Activated naive CD8-positive, alpha-beta T cell (primary cell): ENCODE measurements at regions not wholly inside any gene's neighbourhood (a gene's known extent, or its start where the extent isn't known, plus 50 kb on each side); places are given as distances from the start of the nearest gene placed in this dataset.

Experiments used
- H3K27ac Mint-ChIP-seq: one replicate; pipeline ENCODE4 v1.8.0; 2021; ENCODE audit warnings: mixed read lengths
- H3K27me3 Mint-ChIP-seq: one replicate; pipeline ENCODE4 v1.8.0; 2021; ENCODE audit warnings: mixed read lengths
- H3K36me3 Mint-ChIP-seq: one replicate; pipeline ENCODE4 v1.8.0; 2021; ENCODE audit warnings: mixed read lengths
- H3K4me1 Mint-ChIP-seq: one replicate; pipeline ENCODE4 v1.8.0; 2021; ENCODE audit warnings: low read depth, mixed read lengths
- H3K4me3 Mint-ChIP-seq: one replicate; pipeline ENCODE4 v1.8.0; 2021; ENCODE audit warnings: mild to moderate bottlenecking, mixed read lengths
- H3K9me3 Mint-ChIP-seq: one replicate; pipeline ENCODE4 v1.8.0; 2021; ENCODE audit warnings: low read depth, mixed read lengths

DNA sequence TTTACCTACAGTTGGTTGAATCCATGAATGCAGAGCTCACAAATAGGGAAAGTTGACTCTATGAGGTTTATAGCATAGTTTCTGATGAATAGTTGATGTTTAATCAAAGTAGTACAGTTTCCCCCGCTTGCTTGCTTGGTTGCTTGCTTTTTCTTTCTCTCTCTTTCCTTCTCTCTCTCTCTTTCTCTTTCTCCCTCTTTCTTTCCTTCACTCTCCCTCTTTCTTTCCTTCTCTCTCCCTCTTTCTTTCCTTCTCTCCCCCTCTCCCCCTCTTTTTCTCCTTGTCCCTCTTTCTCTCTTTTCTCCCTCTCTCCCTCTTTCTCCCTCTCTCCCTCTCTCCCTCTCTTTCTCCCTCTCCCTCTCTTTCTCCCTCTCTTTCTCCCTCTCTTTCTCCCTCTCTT is 999.9 kb upstream of the CELF4 start:
- no peak overlapping the region for H3K27ac Mint-ChIP-seq
- no peaks in the 10 kb centered on the region for H3K36me3 Mint-ChIP-seq
- no peak overlapping the region for H3K4me3 Mint-ChIP-seq
- H3K27me3 Mint-ChIP-seq, result peaks cover 3% of the 10 kb centered on the region
- no peaks in the 10 kb centered on the region for H3K4me1 Mint-ChIP-seq
- H3K9me3 Mint-ChIP-seq, result peaks cover 5% of the 10 kb centered on the region

DNA sequence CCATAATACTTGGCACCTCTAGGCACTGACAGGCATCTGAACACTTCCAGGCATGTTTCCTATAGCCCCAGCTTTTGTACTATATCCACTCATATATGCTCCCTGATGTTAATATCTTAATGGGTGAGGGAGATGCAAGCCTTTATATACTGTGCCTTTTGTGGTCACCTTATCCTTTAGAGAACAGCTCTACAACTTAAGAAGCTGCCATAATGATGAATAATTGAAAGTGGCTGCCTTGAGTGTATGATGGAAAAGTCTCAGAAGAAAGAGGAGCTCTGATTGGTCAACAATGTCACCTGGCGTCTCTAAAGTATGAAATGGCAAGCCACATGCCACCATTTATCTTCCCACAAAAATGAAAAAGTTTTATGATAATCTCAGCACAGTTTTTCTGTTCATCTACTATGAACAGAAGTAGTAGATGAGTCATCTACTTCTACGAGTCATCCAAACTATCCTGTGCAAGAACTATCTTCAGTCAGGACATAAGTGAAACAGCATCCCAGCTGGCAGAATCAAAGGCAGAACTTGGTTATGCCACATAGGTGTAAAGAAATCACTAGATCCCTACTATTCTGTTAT is 997.9 kb upstream of the CELF4 start:
- no peak overlapping the region for H3K27ac Mint-ChIP-seq
- H3K4me3 Mint-ChIP-seq, result no peak overlapping the region
- peaks cover 3% of the 10 kb centered on the region for H3K27me3 Mint-ChIP-seq
- peaks cover 5% of the 10 kb centered on the region for H3K9me3 Mint-ChIP-seq
- no peaks in the 10 kb centered on the region for H3K36me3 Mint-ChIP-seq
- H3K4me1 Mint-ChIP-seq, result no peaks in the 10 kb centered on the region

DNA sequence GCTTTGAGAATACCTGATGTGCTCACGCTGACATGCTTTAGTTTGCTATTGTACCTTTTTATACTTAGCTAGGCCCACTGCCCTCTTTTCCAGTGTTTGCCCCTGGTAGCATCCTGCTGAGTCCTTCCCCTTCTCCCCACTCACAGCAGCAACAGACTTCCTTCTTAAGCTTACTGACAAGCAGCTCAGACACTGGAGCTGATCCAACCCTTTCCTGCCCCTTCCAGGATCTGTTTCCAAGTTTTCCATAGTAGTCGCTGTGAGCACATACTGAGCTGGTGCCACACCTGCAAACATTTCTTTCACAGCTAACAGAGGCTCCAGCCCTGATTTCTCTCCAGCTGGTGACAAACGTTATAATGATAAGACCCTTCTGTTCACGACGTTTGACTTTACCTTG is 991.4 kb upstream of the CELF4 start:
- Mint-ChIP-seq H3K4me3 (no peak overlapping the region), H3K36me3 (no peaks in the 10 kb centered on the region), H3K9me3 (no peaks in the 10 kb centered on the region), H3K27ac (no peak overlapping the region), H3K4me1 (no peaks in the 10 kb centered on the region), H3K27me3 (no peaks in the 10 kb centered on the region)

DNA sequence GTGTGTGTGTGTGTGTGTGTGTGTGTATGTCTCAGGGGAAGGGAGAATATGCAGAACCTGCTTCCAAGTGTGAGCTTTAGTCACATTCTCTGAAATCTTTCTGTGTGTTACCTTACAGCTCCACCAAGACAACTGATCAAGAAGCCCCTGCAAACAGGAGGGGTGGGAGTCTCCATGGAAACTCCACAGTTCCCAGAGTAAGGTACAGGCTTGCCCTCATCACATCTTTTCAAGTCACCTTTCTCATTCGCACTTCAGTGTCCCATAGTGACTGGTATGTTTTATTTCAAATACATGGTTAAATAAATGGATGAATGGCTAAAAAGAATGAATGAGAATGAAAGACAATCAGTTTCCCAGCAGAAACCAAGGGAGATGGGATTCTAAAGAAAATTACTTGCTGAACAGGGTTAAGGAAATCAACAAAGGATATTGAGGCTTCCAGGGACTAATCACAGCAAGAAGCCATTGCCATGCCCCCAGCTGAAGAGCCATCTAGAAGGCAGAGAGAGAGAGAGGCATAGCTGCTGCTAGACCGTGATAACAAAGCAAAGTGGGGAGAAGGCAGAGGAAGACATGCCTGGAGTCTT is 987.2 kb upstream of the CELF4 start:
- H3K9me3 Mint-ChIP-seq, result no peaks in the 10 kb centered on the region
- H3K4me3 Mint-ChIP-seq, result no peak overlapping the region
- H3K27ac Mint-ChIP-seq, result no peak overlapping the region
- H3K4me1 Mint-ChIP-seq, result no peaks in the 10 kb centered on the region
- H3K27me3 Mint-ChIP-seq, result peaks cover 2% of the 10 kb centered on the region
- H3K36me3 Mint-ChIP-seq, result no peaks in the 10 kb centered on the region

DNA sequence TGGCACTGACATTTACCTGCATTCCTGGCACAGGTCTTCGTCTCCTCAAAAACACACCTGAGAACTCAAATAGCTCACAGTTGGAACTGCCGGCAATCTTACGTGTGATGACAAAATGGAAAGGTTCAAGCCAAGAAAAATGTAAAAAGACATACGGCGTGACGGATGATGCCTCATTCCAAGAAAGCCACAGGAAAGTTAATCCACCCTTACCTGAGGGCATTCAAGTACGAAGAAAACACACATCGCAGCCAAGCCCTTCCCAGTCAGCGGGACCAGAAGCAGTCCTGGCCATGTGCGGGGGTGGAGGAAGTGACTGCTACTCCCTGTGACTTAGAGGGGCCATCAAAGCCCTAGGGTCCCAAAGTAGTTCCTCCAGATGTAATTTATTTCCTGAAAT is 986.3 kb upstream of the CELF4 start:
- H3K27ac Mint-ChIP-seq, result no peak overlapping the region
- no peaks in the 10 kb centered on the region for H3K9me3 Mint-ChIP-seq
- H3K27me3 Mint-ChIP-seq, result peaks cover 2% of the 10 kb centered on the region
- no peaks in the 10 kb centered on the region for H3K4me1 Mint-ChIP-seq
- no peaks in the 10 kb centered on the region for H3K36me3 Mint-ChIP-seq
- no peak overlapping the region for H3K4me3 Mint-ChIP-seq

DNA sequence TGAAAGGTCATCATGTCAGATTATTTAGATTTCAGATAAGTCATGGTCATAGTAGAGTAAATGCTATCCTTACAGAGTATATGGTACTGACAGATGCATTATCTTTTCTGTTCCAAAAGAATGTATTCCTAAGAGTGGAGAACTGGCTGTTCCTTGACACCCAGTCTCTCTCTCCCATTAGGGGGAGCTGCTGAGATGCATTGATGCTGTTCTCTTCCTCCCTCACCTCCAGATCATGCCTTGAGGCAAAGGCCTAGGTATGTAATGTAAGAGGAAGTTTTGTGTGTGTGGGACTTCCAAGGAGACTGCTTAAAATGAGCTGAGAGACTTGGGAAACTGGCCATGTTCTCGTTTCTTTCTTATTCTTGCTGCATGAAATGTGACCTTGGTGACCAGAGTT is 979.5 kb upstream of the CELF4 start:
- Mint-ChIP-seq H3K4me1 (no peaks in the 10 kb centered on the region), H3K4me3 (no peak overlapping the region), H3K9me3 (no peaks in the 10 kb centered on the region), H3K27ac (no peak overlapping the region), H3K27me3 (no peaks in the 10 kb centered on the region), H3K36me3 (no peaks in the 10 kb centered on the region)

DNA sequence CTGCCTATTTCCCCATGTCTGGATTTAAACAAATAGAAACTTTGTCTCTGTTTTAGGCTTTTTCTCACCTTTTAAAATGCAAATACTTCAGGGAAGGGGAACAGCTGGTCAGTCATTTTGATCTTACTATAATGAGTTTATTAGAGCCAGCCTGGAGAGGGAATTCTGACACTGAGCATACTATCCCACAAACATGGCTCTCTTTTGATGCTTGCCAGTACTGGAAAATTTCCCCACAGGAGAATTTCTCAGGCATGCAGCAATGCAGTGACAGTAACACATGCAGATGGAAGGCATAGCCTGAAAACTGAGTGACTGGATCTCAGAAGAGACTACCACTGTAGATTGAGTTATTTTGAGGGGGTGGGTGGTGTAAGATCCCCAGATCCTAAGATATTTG is 974.3 kb upstream of the CELF4 start:
- H3K9me3 Mint-ChIP-seq, result peaks cover 5% of the 10 kb centered on the region
- H3K27ac Mint-ChIP-seq, result no peak overlapping the region
- no peak overlapping the region for H3K4me3 Mint-ChIP-seq
- no peaks in the 10 kb centered on the region for H3K36me3 Mint-ChIP-seq
- H3K27me3 Mint-ChIP-seq, result no peaks in the 10 kb centered on the region
- no peaks in the 10 kb centered on the region for H3K4me1 Mint-ChIP-seq

DNA sequence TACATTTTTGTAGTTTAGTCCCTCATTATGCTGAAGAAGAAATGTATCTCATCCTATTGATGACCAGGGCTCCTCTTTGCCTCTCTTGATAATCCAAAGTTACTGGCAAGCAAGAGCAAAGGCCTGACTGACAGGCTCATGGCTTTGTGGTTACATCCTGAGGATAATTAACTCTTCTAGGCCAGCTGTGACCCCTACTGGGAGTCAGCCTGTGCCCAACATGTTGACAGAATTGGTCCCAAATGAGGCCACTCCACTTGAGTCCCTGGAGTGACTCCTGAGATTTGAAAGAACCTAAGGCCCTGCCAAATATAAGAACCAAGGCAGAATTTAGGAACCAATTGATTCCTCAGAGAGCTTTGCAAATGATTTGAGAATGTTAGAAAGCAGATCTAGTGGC is 973.8 kb upstream of the CELF4 start:
- no peak overlapping the region for H3K27ac Mint-ChIP-seq

DNA sequence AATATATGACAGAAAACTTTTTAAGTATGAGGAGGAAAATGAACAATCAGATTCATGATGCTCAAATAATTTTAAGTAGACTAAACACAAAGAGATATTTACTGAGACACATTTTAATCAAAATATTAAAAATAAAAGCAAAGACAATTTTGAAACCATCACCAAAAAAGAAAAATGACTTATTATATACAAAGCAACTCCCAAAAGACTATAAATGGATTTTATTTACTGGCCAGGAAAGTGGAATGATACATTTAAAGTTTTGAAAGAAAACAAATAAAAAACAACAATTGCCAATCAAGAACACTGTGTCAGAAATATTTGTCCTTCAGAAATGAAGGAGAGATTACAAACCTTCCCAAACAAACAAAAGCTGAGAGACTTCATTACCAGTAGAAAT is 968.5 kb upstream of the CELF4 start:
- H3K9me3 Mint-ChIP-seq, result peaks cover 17% of the 10 kb centered on the region
- no peaks in the 10 kb centered on the region for H3K36me3 Mint-ChIP-seq
- no peak overlapping the region for H3K27ac Mint-ChIP-seq
- no peaks in the 10 kb centered on the region for H3K4me1 Mint-ChIP-seq
- H3K27me3 Mint-ChIP-seq, result no peaks in the 10 kb centered on the region
- no peak overlapping the region for H3K4me3 Mint-ChIP-seq

More for the DNA sequence above, 973.8 kb upstream of the CELF4 start:
- H3K4me3 Mint-ChIP-seq, result no peak overlapping the region
- no peaks in the 10 kb centered on the region for H3K27me3 Mint-ChIP-seq
- H3K36me3 Mint-ChIP-seq, result no peaks in the 10 kb centered on the region
- peaks cover 6% of the 10 kb centered on the region for H3K9me3 Mint-ChIP-seq
- H3K4me1 Mint-ChIP-seq, result no peaks in the 10 kb centered on the region

DNA sequence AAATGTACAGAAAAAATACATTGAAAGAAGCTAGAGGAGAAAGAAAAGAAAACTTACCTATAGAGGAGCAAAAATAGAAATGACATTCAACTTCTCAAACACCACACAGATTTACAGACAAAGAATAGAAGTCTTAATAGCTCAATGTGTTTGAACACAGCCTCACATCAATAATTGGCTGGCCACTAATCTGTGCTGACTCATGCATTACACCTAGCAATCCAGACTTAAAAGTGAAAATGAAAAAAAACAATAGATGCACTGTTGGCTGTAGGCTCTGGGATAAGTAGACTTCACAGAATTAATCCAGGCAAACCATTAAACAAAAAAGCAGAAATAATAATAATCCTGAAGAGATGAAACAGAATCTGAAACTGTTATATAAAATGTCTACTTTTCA is 961.3 kb upstream of the CELF4 start:
- H3K4me3 Mint-ChIP-seq, result no peak overlapping the region
- H3K4me1 Mint-ChIP-seq, result no peaks in the 10 kb centered on the region
- no peaks in the 10 kb centered on the region for H3K27me3 Mint-ChIP-seq
- H3K36me3 Mint-ChIP-seq, result no peaks in the 10 kb centered on the region
- no peaks in the 10 kb centered on the region for H3K9me3 Mint-ChIP-seq
- H3K27ac Mint-ChIP-seq, result no peak overlapping the region

DNA sequence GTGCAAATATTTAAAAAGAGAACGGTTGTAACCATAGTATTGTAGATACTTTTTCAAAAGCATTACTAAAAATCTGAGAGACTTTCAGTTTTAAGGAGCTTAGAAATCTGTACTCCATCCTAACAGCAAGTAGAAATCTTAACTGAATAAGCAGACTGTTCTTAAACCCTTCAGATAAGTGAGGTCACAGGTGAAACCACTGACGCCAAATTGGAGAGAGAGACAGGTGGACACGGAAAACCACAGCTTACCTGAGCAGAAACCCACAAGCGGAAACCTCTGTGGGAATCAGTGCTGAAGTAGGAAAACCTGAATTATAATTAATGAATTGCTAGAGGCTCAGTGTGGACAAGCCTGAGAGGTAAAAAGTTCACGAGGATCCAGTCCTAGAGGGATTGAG is 959.4 kb upstream of the CELF4 start:
- Mint-ChIP-seq H3K36me3 (no peaks in the 10 kb centered on the region), H3K9me3 (no peaks in the 10 kb centered on the region), H3K27me3 (no peaks in the 10 kb centered on the region), H3K27ac (no peak overlapping the region), H3K4me3 (no peak overlapping the region), H3K4me1 (no peaks in the 10 kb centered on the region)

DNA sequence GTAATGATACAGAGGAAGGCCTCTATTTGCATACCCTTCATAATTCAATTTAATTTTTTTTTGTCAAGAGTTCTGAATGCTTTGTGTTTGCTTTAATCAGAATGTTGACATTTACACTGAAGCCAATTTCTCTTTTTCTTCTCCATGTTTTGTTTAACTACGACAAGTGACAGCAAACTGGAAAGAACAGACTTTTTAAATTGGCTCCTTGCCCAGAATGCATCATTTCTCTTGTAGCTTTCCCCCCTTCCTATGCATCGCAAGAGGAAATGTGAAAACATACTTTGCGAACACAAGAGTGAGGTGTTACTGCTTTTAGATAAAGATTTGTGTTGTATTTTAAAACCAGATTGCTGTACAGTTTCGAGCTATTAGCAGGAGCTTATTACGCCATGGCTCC is 955.2 kb upstream of the CELF4 start:
- no peak overlapping the region for H3K4me3 Mint-ChIP-seq
- no peaks in the 10 kb centered on the region for H3K36me3 Mint-ChIP-seq
- H3K9me3 Mint-ChIP-seq, result no peaks in the 10 kb centered on the region
- no peaks in the 10 kb centered on the region for H3K4me1 Mint-ChIP-seq
- no peaks in the 10 kb centered on the region for H3K27me3 Mint-ChIP-seq
- no peak overlapping the region for H3K27ac Mint-ChIP-seq

DNA sequence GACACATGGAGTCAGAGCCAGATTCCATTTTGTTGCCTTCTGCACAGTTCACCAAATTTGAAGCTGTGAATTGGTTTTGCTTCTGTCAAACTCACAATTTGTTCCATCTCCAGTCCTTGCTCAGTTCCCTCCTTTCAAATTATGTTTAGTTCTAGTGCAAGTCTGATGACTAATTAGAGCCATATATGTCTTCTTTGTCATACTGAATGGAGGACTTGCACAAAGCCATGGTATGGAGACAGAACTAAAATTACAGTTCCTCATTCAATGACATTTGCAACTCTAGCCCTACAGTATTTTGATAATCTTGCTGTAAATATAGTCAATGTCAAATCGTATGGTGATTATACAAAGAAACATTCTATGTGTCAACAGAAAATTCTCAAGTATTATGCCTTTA is 936.9 kb upstream of the CELF4 start:
- peaks cover 3% of the 10 kb centered on the region for H3K9me3 Mint-ChIP-seq
- H3K4me3 Mint-ChIP-seq, result no peak overlapping the region
- no peaks in the 10 kb centered on the region for H3K36me3 Mint-ChIP-seq
- H3K4me1 Mint-ChIP-seq, result no peaks in the 10 kb centered on the region
- peaks cover 5% of the 10 kb centered on the region for H3K27me3 Mint-ChIP-seq
- H3K27ac Mint-ChIP-seq, result no peak overlapping the region

DNA sequence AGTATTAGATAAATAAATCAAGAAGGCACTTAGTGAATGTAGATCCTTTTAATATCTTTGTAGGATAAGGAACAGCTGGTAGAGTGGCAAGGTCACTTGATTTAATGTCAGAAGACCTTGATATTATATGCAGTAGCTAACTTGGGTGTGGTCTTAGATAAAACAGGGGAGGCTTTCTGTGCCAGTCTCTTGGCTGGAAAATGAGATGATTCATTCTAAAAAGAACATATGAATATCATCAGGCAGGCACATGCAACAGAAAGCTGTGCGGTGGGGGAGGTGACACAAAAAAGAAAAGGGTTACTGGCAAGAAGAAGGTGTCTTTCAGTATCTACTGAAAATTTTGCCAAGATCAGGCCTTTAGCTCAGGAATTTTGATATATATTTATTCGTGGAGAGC is 931.7 kb upstream of the CELF4 start:
- no peak overlapping the region for H3K4me3 Mint-ChIP-seq
- H3K9me3 Mint-ChIP-seq, result no peaks in the 10 kb centered on the region
- H3K36me3 Mint-ChIP-seq, result no peaks in the 10 kb centered on the region
- H3K27ac Mint-ChIP-seq, result no peak overlapping the region
- H3K27me3 Mint-ChIP-seq, result peaks cover 3% of the 10 kb centered on the region
- no peaks in the 10 kb centered on the region for H3K4me1 Mint-ChIP-seq

DNA sequence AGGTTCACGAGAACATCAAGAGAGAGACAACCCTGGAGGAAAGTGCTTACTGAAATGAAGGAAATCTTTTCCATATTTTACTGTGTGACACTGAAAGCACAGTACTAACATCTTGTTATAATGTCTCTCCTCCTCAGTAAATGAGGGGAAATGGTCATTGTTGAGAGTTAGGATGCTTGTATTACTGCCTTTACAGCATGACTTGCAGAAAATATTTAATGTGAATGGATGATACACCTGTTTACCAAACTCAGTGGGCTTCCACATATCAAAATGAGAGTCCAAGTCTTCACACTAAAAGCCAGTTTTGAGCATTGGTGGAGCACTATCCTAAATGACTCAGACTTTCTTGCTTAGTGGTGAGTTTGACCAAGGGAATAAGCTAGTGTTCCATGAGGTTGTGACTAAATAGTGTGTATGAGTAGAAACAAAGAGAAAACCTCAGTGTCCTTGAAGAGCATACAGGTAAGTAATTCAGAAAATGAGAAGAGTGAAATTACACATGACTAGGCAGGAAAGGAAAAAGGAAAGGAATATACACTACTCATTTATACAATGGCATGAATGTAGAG is 930.7 kb upstream of the CELF4 start:
- Mint-ChIP-seq H3K4me3 (no peak overlapping the region), H3K36me3 (no peaks in the 10 kb centered on the region), H3K27ac (no peak overlapping the region), H3K9me3 (no peaks in the 10 kb centered on the region), H3K27me3 (peaks cover 3% of the 10 kb centered on the region), H3K4me1 (no peaks in the 10 kb centered on the region)

DNA sequence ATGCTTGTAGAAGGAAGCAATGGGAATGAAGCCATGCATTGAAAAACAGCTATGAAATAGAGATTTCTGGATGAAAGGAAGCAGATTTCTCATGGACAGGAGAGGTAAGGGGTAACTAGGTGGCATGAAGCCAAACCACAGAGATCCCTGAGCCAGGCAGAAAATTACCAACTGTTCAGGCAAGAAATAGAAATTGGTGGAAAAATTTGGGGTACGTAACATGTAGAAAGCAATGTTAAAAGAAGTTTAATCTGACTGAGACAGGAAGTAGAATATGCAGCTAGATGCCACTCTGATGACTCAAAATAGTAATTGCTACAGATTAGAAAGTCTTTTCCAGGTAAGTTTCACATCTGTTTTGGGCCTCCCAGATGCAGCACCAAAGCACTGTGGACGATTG is 928.5 kb upstream of the CELF4 start:
- Mint-ChIP-seq H3K9me3 (no peaks in the 10 kb centered on the region), H3K4me1 (no peaks in the 10 kb centered on the region), H3K36me3 (no peaks in the 10 kb centered on the region), H3K27ac (no peak overlapping the region), H3K4me3 (no peak overlapping the region), H3K27me3 (no peaks in the 10 kb centered on the region)
